ENCODE measurements at regions not wholly inside any gene's neighbourhood (a gene's known extent, or its start where the extent isn't known, plus 50 kb on each side); places are given as distances from the start of the nearest gene placed in this dataset.
"Not testable (repeated sequence)": the region's sequence is repeated elsewhere in the genome, so short reads cannot be mapped to it uniquely, and the experiment has no call there.

DNA sequence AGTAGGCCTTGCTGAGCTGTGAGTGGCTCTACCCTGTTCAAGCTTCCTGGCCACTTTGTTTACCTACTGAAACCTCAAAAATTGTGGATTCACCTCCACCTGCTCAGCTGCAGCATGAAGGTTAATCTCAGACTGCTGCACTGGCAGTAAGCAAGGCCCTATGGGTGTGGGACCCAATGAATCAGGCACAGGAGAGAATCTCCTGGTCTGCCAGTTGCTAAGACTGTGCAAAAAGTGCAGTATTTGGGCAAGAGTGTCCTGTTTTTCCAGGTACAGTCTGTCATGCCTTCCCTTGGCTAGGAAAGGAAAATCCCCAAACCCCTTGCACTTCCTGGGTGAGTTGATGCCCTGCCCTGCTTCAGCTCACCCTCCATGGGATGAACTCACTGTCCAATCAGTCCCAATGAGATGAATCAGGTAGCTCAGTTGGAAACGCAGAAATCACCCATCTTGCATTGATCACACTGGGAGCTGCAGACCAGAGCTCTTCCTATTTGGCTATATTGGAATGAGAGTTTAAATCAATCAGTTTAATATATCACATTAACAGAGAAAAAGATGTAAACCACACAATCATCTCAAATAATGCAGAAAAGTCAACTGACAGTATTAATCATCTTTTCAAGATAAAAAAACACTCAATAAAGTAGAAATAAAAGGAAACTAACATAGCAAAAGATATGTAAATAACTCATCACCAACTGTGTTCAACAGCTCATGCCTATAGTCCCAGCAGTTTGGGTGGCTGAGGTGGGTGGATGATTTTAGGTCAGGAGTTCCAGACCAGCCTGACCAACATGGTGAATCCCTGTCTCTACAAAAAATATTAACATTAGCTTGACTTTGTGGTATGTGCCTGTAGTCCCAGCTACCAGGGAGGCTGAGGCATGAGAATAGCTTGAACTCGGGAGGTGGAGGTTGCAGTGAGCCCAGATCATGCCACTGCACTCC is 1638.4 kb downstream of the SPATA31A7 start:
- TF ChIP-seq, protein P1, sequence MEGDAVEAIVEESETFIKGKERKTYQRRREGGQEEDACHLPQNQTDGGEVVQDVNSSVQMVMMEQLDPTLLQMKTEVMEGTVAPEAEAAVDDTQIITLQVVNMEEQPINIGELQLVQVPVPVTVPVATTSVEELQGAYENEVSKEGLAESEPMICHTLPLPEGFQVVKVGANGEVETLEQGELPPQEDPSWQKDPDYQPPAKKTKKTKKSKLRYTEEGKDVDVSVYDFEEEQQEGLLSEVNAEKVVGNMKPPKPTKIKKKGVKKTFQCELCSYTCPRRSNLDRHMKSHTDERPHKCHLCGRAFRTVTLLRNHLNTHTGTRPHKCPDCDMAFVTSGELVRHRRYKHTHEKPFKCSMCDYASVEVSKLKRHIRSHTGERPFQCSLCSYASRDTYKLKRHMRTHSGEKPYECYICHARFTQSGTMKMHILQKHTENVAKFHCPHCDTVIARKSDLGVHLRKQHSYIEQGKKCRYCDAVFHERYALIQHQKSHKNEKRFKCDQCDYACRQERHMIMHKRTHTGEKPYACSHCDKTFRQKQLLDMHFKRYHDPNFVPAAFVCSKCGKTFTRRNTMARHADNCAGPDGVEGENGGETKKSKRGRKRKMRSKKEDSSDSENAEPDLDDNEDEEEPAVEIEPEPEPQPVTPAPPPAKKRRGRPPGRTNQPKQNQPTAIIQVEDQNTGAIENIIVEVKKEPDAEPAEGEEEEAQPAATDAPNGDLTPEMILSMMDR (IDR thresholded peaks at IDR 0.05 in 4 of 5, conservative IDR thresholded peaks at IDR 0.05 in 1 of 5) = not testable (repeated sequence)
- TF ChIP-seq POLR2A (IDR thresholded peaks at IDR 0.05) = not testable (repeated sequence)

All from gastrocnemius medialis (tissue), 4 donors.